DND-41 (cell line): ENCODE measurements at regions not wholly inside any gene's neighbourhood (a gene's known extent, or its start where the extent isn't known, plus 50 kb on each side); places are given as distances from the start of the nearest gene placed in this dataset.

ENCODE experiments used
- ATAC-seq: fragments of 200-7000 bp; cut with Tn5 transposase; 3 replicates; pipeline ENCODE4 v1.9.1; 2021; ENCODE audit warnings: low read depth; ENCODE audit not compliant: insufficient read depth
- DNase-seq: peaks from one replicate; pipeline ENCODE4 v3.0.0-alpha.2; 2020
- H2AFZ ChIP-seq: 2 replicates; pipeline ENCODE4 v1.6.0; 2012; ENCODE audit warnings: low read depth, low read length
- H3K27ac ChIP-seq: 2 replicates; pipeline ENCODE4 v1.5.1; 2012; ENCODE audit warnings: low read length, inconsistent platforms
- H3K27me3 ChIP-seq: fragments of 200-600 bp; sonication (generic); 2 replicates; pipeline ENCODE4 v1.6.0; 2012; ENCODE audit warnings: low read length, mild to moderate bottlenecking, inconsistent platforms; ENCODE audit not compliant: insufficient read depth, poor library complexity
- H3K36me3 ChIP-seq: 2 replicates; pipeline ENCODE4 v1.5.1; 2012; ENCODE audit warnings: low read length, inconsistent platforms; ENCODE audit not compliant: insufficient read depth
- H3K4me1 ChIP-seq: 2 replicates; pipeline ENCODE4 v1.5.1; 2012; ENCODE audit warnings: mild to moderate bottlenecking, low read length; ENCODE audit not compliant: insufficient read depth
- H3K4me2 ChIP-seq: 2 replicates; pipeline ENCODE4 v1.6.0; 2012; ENCODE audit warnings: mild to moderate bottlenecking, moderate library complexity, low read length, inconsistent platforms; ENCODE audit not compliant: insufficient read depth
- H3K4me3 ChIP-seq, 2 experiments: fragments of 200-600 bp in 1 of 2; shearing (Covaris generic) in 1 of 2; 2 replicates each; pipeline ENCODE4 v1.5.1; 2012 to 2016; ENCODE audit warnings: inconsistent platforms in 2 of 2, low read length in 2 of 2, mild to moderate bottlenecking in 2 of 2, low read depth in 1 of 2, moderate library complexity in 1 of 2
- H3K79me2 ChIP-seq: 2 replicates; pipeline ENCODE4 v1.6.0; 2012; ENCODE audit warnings: low read length, inconsistent platforms; ENCODE audit not compliant: insufficient read depth
- H3K9ac ChIP-seq: 2 replicates; pipeline ENCODE4 v1.6.0; 2012; ENCODE audit warnings: low read depth, mild to moderate bottlenecking, inconsistent platforms, low read length, moderate library complexity
- H3K9me3 ChIP-seq: 2 replicates; pipeline ENCODE4 v1.5.1; 2012; ENCODE audit warnings: low read length, moderate library complexity, mild to moderate bottlenecking, inconsistent platforms; ENCODE audit not compliant: insufficient read depth, severe bottlenecking
- H4K20me1 ChIP-seq: 2 replicates; pipeline ENCODE4 v1.6.0; 2012; ENCODE audit warnings: low read length; ENCODE audit not compliant: insufficient read depth
- CTCF ChIP-seq: IDR thresholded peaks from 2 replicates; pipeline ENCODE4 v1.5.1; 2012; ENCODE audit warnings: borderline replicate concordance, low read length, moderate library complexity, mild to moderate bottlenecking; ENCODE audit not compliant: poor library complexity, severe bottlenecking; ENCODE audit errors: extremely low read depth
- EZH2 ChIP-seq: IDR thresholded peaks from 3 replicates; pipeline ENCODE4 v1.6.1; 2012; ENCODE audit warnings: borderline replicate concordance, low read depth, mild to moderate bottlenecking, moderate library complexity, low read length, inconsistent platforms; ENCODE audit not compliant: severe bottlenecking

- no peaks in the 10 kb centered on the region for H3K79me2 ChIP-seq
- no peaks in the 10 kb centered on the region for H3K4me1 ChIP-seq
- H2AFZ ChIP-seq, result no peak overlapping the region
- H3K27ac ChIP-seq, result no peak overlapping the region
- DNase-seq, result no peak
- H3K27me3 ChIP-seq, result no peaks in the 10 kb centered on the region
- no peaks in the 10 kb centered on the region for H3K9me3 ChIP-seq
- H4K20me1 ChIP-seq, result 0 out of 2 replicates have a peak, but pooled peaks cover 6% of the 10 kb centered on the region
- no peak overlapping the region for H3K9ac ChIP-seq
- H3K36me3 ChIP-seq, result no peaks in the 10 kb centered on the region
- no peak for TF ChIP-seq EZH2
- TF ChIP-seq CTCF, result no peak
- ATAC-seq, result no peak
- no peak overlapping the region for H3K4me3 ChIP-seq
- no peak overlapping the region for H3K4me2 ChIP-seq
These were observed 211.0 kb downstream of the NFATC2 start for GRCh38 chr20:51331481-51331880.

GRCh38 chr20:51329845-51330244 is 212.7 kb downstream of the NFATC2 start:
- no peak overlapping the region for H3K4me2 ChIP-seq
- no peak overlapping the region for H3K27ac ChIP-seq
- H3K9me3 ChIP-seq, result no peaks in the 10 kb centered on the region
- no peaks in the 10 kb centered on the region for H3K79me2 ChIP-seq
- H2AFZ ChIP-seq, result no peak overlapping the region
- no peak overlapping the region for H3K9ac ChIP-seq
- no peak for ATAC-seq
- no peak for DNase-seq
- 0 out of 2 replicates have a peak, but pooled peaks cover 6% of the 10 kb centered on the region for H4K20me1 ChIP-seq
- no peaks in the 10 kb centered on the region for H3K27me3 ChIP-seq
- H3K36me3 ChIP-seq, result no peaks in the 10 kb centered on the region
- TF ChIP-seq CTCF, result no peak
- TF ChIP-seq EZH2, result no peak
- H3K4me3 ChIP-seq, result no peak overlapping the region
- H3K4me1 ChIP-seq, result no peaks in the 10 kb centered on the region

GRCh38 chr20:51327251-51327841 is 215.2 kb downstream of the NFATC2 start:
- Histone ChIP-seq H3K9ac (no peak overlapping the region), H2AFZ (no peak overlapping the region)
- TF ChIP-seq CTCF (no peak), EZH2 (no peak)

More at GRCh38 chr20:51327251-51327841, 215.2 kb downstream of the NFATC2 start:
- ATAC-seq (no peak), DNase-seq (no peak)
- Histone ChIP-seq H3K4me1 (no peaks in the 10 kb centered on the region), H3K36me3 (no peaks in the 10 kb centered on the region), H4K20me1 (0 out of 2 replicates have a peak, but pooled peaks cover 6% of the 10 kb centered on the region), H3K9me3 (no peaks in the 10 kb centered on the region), H3K79me2 (no peaks in the 10 kb centered on the region), H3K4me2 (no peak overlapping the region), H3K27ac (no peak overlapping the region), H3K27me3 (no peaks in the 10 kb centered on the region), H3K4me3 (no peak overlapping the region)
